ENCODE measurements at regions not wholly inside any gene's neighbourhood (a gene's known extent, or its start where the extent isn't known, plus 50 kb on each side); places are given as distances from the start of the nearest gene placed in this dataset.

- TF ChIP-seq, protein P1, sequence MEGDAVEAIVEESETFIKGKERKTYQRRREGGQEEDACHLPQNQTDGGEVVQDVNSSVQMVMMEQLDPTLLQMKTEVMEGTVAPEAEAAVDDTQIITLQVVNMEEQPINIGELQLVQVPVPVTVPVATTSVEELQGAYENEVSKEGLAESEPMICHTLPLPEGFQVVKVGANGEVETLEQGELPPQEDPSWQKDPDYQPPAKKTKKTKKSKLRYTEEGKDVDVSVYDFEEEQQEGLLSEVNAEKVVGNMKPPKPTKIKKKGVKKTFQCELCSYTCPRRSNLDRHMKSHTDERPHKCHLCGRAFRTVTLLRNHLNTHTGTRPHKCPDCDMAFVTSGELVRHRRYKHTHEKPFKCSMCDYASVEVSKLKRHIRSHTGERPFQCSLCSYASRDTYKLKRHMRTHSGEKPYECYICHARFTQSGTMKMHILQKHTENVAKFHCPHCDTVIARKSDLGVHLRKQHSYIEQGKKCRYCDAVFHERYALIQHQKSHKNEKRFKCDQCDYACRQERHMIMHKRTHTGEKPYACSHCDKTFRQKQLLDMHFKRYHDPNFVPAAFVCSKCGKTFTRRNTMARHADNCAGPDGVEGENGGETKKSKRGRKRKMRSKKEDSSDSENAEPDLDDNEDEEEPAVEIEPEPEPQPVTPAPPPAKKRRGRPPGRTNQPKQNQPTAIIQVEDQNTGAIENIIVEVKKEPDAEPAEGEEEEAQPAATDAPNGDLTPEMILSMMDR (IDR thresholded peaks at IDR 0.05; ENCODE audit: insufficient read depth, low read length, poor library complexity, severe bottlenecking), result no peak
- Histone ChIP-seq H3K27me3 (replicated peaks; ENCODE audit: control insufficient read depth, insufficient read depth, low read length) (no peaks in the 10 kb centered on the region), H3K36me3 (ENCODE audit: control insufficient read depth, insufficient read depth, low read length) (no peaks in the 10 kb centered on the region), H3K4me3 (replicated peaks; ENCODE audit: low read depth, low read length) (no peak overlapping the region)
- DNase-seq (ENCODE audit: extremely low read depth, insufficient read length), result no peak
Measured at GRCh38 chr14:101236496-101237251, 324.6 kb upstream of the DIO3 start.

DNA sequence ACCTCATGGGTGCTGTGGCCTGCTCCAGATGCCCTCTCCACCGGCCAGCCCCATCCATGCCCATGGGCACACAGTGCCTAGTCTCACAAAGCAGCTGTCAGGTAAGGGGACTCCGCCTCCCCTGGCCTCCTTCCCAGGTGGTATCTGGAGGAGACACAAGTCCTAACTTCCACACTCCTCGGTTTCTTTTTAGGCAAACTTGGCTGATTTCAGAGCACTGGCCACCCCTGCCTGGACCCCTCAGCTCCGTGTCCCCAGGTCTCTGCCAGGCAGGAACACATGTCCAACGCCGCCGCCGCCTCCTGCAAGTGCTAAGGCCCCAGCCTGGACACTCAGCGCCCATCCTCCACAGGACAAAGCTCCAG lies 324.1 kb upstream of the DIO3 start:
- no peaks in the 10 kb centered on the region for H3K27me3 ChIP-seq (replicated peaks; ENCODE audit: control insufficient read depth, insufficient read depth, low read length)
- no peaks in the 10 kb centered on the region for H3K36me3 ChIP-seq (ENCODE audit: control insufficient read depth, insufficient read depth, low read length)
- TF ChIP-seq, protein P1 (IDR thresholded peaks at IDR 0.05; ENCODE audit: insufficient read depth, low read length, poor library complexity, severe bottlenecking), result no peak
- no peak overlapping the region for H3K4me3 ChIP-seq (replicated peaks; ENCODE audit: low read depth, low read length)
- DNase-seq (ENCODE audit: extremely low read depth, insufficient read length), result no peak

DNA sequence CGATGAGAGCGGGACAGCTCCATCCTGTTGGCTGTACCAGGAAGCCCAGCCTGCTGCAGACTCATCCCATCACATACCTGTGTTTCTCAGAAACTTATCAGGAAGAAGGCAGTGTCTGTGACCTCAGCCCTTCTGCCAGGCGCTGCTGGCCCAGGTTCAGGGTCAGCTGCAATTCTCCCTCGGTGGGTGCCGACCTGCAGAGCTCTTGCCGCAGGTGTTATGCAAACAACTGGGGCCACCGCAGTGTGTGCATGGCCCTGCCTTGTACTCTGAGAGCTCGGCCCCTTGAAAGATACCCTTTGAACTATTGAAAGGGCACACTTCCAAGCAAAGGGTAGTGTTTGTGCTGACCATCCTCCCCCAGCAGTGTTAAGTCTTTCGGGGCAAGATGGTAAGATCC lies 322.2 kb upstream of the DIO3 start:
- H3K36me3 ChIP-seq (ENCODE audit: control insufficient read depth, insufficient read depth, low read length), result no peaks in the 10 kb centered on the region
- H3K27me3 ChIP-seq (replicated peaks; ENCODE audit: control insufficient read depth, insufficient read depth, low read length), result no peaks in the 10 kb centered on the region
- H3K4me3 ChIP-seq (replicated peaks; ENCODE audit: low read depth, low read length), result no peak overlapping the region
- TF ChIP-seq, protein P1 (IDR thresholded peaks at IDR 0.05; ENCODE audit: insufficient read depth, low read length, poor library complexity, severe bottlenecking), result no peak
- no peak for DNase-seq (ENCODE audit: extremely low read depth, insufficient read length)

GRCh38 chr14:101241147-101241546 lies 320.1 kb upstream of the DIO3 start:
- TF ChIP-seq, protein P1 (IDR thresholded peaks at IDR 0.05; ENCODE audit: insufficient read depth, low read length, poor library complexity, severe bottlenecking), result no peak
- Histone ChIP-seq H3K4me3 (replicated peaks; ENCODE audit: low read depth, low read length) (no peak overlapping the region), H3K27me3 (replicated peaks; ENCODE audit: control insufficient read depth, insufficient read depth, low read length) (no peaks in the 10 kb centered on the region), H3K36me3 (ENCODE audit: control insufficient read depth, insufficient read depth, low read length) (no peaks in the 10 kb centered on the region)
- no peak for DNase-seq (ENCODE audit: extremely low read depth, insufficient read length)

DNA sequence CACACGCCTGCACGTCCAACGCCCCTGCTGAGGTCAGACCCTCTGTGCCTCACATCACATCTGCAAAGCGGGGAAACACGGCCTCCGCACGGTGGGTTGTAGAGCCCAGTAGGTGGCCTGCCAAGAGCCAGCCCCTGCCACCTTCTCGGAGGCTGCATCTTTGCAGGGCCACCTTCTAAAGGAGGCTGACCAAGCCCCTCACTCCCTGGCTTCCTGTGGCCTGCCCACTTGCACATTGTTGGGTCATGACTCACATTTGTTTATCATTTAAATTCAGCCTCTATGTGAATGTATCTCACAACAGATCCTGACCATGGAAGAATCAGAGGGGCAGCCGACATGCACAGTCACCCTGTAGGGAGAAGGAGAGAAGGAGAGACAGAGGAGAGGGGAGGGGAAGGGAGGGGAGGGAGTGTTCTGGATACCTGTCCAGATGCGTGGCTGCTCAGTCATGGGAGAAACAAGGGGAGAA lies 319.5 kb upstream of the DIO3 start:
- no peak for DNase-seq (ENCODE audit: extremely low read depth, insufficient read length)
- TF ChIP-seq, protein P1 (IDR thresholded peaks at IDR 0.05; ENCODE audit: insufficient read depth, low read length, poor library complexity, severe bottlenecking), result no peak

More for the DNA sequence above, 319.5 kb upstream of the DIO3 start:
- H3K4me3 ChIP-seq (replicated peaks; ENCODE audit: low read depth, low read length), result no peak overlapping the region
- no peaks in the 10 kb centered on the region for H3K27me3 ChIP-seq (replicated peaks; ENCODE audit: control insufficient read depth, insufficient read depth, low read length)
- no peaks in the 10 kb centered on the region for H3K36me3 ChIP-seq (ENCODE audit: control insufficient read depth, insufficient read depth, low read length)
